K562 (cell line): ENCODE measurements at regions not wholly inside any gene's neighbourhood (a gene's known extent, or its start where the extent isn't known, plus 50 kb on each side); places are given as distances from the start of the nearest gene placed in this dataset.

ENCODE experiments used
- BCL6 ChIP-seq: fragments of 250-450 bp; sonication (Bioruptor Pico); IDR thresholded peaks from 2 replicates; pipeline ENCODE4 v1.4.0; 2020
- L3MBTL2 ChIP-seq: fragments of 450-650 bp; IDR thresholded peaks from 2 replicates; pipeline ENCODE4 v1.6.1; 2016; ENCODE audit warnings: mild to moderate bottlenecking, moderate library complexity
- MAFK ChIP-seq: IDR thresholded peaks from 2 replicates; pipeline ENCODE4 v1.6.1; 2011; ENCODE audit warnings: low read length, improper control_type of control experiment
- MTF1 ChIP-seq: fragments of 250-450 bp; sonication (Bioruptor Pico); IDR thresholded peaks from 2 replicates; pipeline ENCODE4 v1.9.0; 2021; ENCODE audit warnings: moderate library complexity, mild to moderate bottlenecking, inconsistent platforms, borderline replicate concordance
- POLR2A ChIP-seq: fragments of 450-650 bp; conservative IDR thresholded peaks from 2 replicates; pipeline ENCODE4 v1.6.1; 2016
- SIN3A ChIP-seq, 2 experiments: fragments of 150-350 bp in 1 of 2; IDR thresholded peaks; 2 replicates each; pipeline ENCODE4 v1.6.1; 2011 to 2016; ENCODE audit warnings: borderline replicate concordance in 2 of 2, low read depth in 2 of 2, low read length in 2 of 2, mild to moderate bottlenecking in 2 of 2, moderate library complexity in 2 of 2; ENCODE audit not compliant: control insufficient read depth in 1 of 2
- SMC3 ChIP-seq: conservative IDR thresholded peaks from 2 replicates; pipeline ENCODE4 v1.6.1; 2011; ENCODE audit warnings: low read depth, low read length, improper control_type of control experiment; ENCODE audit not compliant: insufficient read depth
- SOX6 ChIP-seq: fragments of 450-650 bp; IDR thresholded peaks from 2 replicates; pipeline ENCODE4 v1.6.1; 2014; ENCODE audit warnings: mild to moderate bottlenecking
- TAF15 ChIP-seq: fragments of 200-400 bp; formaldehyde crosslinking; IDR thresholded peaks from 2 replicates; pipeline ENCODE4 v1.6.1; 2017; ENCODE audit warnings: mild to moderate bottlenecking, low read depth, low read length, moderate library complexity
- TARDBP ChIP-seq: fragments of 450-650 bp; IDR thresholded peaks from 2 replicates; pipeline ENCODE4 v1.6.1; 2016
- TBP ChIP-seq: optimal IDR thresholded peaks from 2 replicates; pipeline ENCODE3; 2011; ENCODE audit warnings: low read depth, low read length, improper control_type of control experiment
- TSHZ1 ChIP-seq: fragments of 250-450 bp; sonication (Bioruptor Pico); IDR thresholded peaks from 2 replicates; pipeline ENCODE4 v1.4.0; 2020; ENCODE audit warnings: mild to moderate bottlenecking, moderate library complexity
- ZBTB33 ChIP-seq: sonication (generic); formaldehyde crosslinking; IDR thresholded peaks from 2 replicates; pipeline ENCODE4 v1.8.1; 2023; ENCODE audit warnings: mild to moderate bottlenecking, missing genetic modification reagents

- TF ChIP-seq TAF15 (no peak), L3MBTL2 (no peak), POLR2A (no peak), SIN3A (IDR thresholded peaks at IDR 0.05; ENCODE audit: borderline replicate concordance in 2 of 2, control insufficient read depth in 1 of 2, low read depth in 2 of 2, low read length in 2 of 2) (no peak), TARDBP (no peak), MAFK (peak; percentile 54; the same call in 1 of the 2 replicates), TSHZ1 (CRISPR knock-in tag) (no peak), SOX6 (no peak), SMC3 (no peak), MTF1 (no peak), BCL6 (CRISPR knock-in tag) (no peak), ZBTB33 (no peak), TBP (no peak)
Measured at GRCh38 chr5:105371169-105371568, 1808.6 kb upstream of the NUDT12 start.
